ENCODE measurements at regions not wholly inside any gene's neighbourhood (a gene's known extent, or its start where the extent isn't known, plus 50 kb on each side); places are given as distances from the start of the nearest gene placed in this dataset.

- TF ChIP-seq CTCF (conservative IDR thresholded peaks at IDR 0.05; ENCODE audit: low read depth in 2 of 2) (no peak), ETS1 (IDR thresholded peaks at IDR 0.05) (no peak), ZNF114 (CRISPR knock-in tag; IDR thresholded peaks at IDR 0.05) (no peak), EZH2 (IDR thresholded peaks at IDR 0.05; ENCODE audit: low read depth, unreplicated experiment) (no peak), POLR2AphosphoS5 (IDR thresholded peaks at IDR 0.05; ENCODE audit: low read depth) (no peak), CREB1 (CRISPR knock-in tag; IDR thresholded peaks at IDR 0.05; ENCODE audit: low read depth) (no peak), ZNF331 (CRISPR knock-in tag; IDR thresholded peaks at IDR 0.05; ENCODE audit: low read depth) (no peak), JUNB (IDR thresholded peaks at IDR 0.05; ENCODE audit: unreplicated experiment) (no peak), NANOG (IDR thresholded peaks at IDR 0.05; ENCODE audit: borderline replicate concordance) (no peak), EZH2phosphoT487 (IDR thresholded peaks at IDR 0.05; ENCODE audit: unreplicated experiment) (no peak), STAT1 (IDR thresholded peaks at IDR 0.05; ENCODE audit: unreplicated experiment) (no peak)
- TF ChIP-seq, protein P1, sequence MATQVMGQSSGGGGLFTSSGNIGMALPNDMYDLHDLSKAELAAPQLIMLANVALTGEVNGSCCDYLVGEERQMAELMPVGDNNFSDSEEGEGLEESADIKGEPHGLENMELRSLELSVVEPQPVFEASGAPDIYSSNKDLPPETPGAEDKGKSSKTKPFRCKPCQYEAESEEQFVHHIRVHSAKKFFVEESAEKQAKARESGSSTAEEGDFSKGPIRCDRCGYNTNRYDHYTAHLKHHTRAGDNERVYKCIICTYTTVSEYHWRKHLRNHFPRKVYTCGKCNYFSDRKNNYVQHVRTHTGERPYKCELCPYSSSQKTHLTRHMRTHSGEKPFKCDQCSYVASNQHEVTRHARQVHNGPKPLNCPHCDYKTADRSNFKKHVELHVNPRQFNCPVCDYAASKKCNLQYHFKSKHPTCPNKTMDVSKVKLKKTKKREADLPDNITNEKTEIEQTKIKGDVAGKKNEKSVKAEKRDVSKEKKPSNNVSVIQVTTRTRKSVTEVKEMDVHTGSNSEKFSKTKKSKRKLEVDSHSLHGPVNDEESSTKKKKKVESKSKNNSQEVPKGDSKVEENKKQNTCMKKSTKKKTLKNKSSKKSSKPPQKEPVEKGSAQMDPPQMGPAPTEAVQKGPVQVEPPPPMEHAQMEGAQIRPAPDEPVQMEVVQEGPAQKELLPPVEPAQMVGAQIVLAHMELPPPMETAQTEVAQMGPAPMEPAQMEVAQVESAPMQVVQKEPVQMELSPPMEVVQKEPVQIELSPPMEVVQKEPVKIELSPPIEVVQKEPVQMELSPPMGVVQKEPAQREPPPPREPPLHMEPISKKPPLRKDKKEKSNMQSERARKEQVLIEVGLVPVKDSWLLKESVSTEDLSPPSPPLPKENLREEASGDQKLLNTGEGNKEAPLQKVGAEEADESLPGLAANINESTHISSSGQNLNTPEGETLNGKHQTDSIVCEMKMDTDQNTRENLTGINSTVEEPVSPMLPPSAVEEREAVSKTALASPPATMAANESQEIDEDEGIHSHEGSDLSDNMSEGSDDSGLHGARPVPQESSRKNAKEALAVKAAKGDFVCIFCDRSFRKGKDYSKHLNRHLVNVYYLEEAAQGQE (IDR thresholded peaks at IDR 0.05; ENCODE audit: unreplicated experiment): no peak
Measured at GRCh38 chr11:129285402-129285786, 90.3 kb upstream of the BARX2 start.

Data from GM23338 (cell line).